NCI-H1436 treated with DMSO at 0.1 percent for 48 hours (cell line): ENCODE measurements at regions not wholly inside any gene's neighbourhood (a gene's known extent, or its start where the extent isn't known, plus 50 kb on each side); places are given as distances from the start of the nearest gene placed in this dataset.
A peak's percentile ranks its signal among the peaks of the same experiment; 100 is the strongest.

Experiments used
- DNase-seq: peaks from one replicate; lab custom pipeline; 2025; lab: John Stamatoyannopoulos, UW

- no peak for DNase-seq
Observed at GRCh38 chr13:103192511-103193135, 126.4 kb upstream of the SLC10A2 start.

GRCh38 chr13:103190841-103191240 lies 124.6 kb upstream of the SLC10A2 start:
- DNase-seq, result no peak

GRCh38 chr13:103188713-103189326 lies 122.6 kb upstream of the SLC10A2 start:
- DNase-seq, result no peak

GRCh38 chr13:103187721-103188156 lies 121.5 kb upstream of the SLC10A2 start:
- no peak for DNase-seq

- no peak for DNase-seq
Observed at GRCh38 chr13:103184413-103184812, 118.2 kb upstream of the SLC10A2 start.

- no peak for DNase-seq
Observed at GRCh38 chr13:103178986-103179943, 113.0 kb upstream of the SLC10A2 start.

GRCh38 chr13:103174966-103175365 lies 108.7 kb upstream of the SLC10A2 start:
- no peak for DNase-seq

- no peak for DNase-seq
Observed at GRCh38 chr13:103168901-103169508, 102.8 kb upstream of the SLC10A2 start.

GRCh38 chr13:103164251-103164650 lies 98.0 kb upstream of the SLC10A2 start:
- peak; percentile 39 for DNase-seq

- DNase-seq, result no peak
Observed at GRCh38 chr13:103161476-103161875, 95.3 kb upstream of the SLC10A2 start.

- no peak for DNase-seq
Observed at GRCh38 chr13:103157434-103158145, 91.4 kb upstream of the SLC10A2 start.

- DNase-seq, result no peak
Observed at GRCh38 chr13:103157016-103157415, 90.8 kb upstream of the SLC10A2 start.

- DNase-seq, result no peak
Observed at GRCh38 chr13:103156346-103156998, 90.3 kb upstream of the SLC10A2 start.

GRCh38 chr13:103153466-103153865 lies 87.2 kb upstream of the SLC10A2 start:
- DNase-seq, result no peak

GRCh38 chr13:103147961-103148360 lies 81.7 kb upstream of the SLC10A2 start:
- no peak for DNase-seq

GRCh38 chr13:103145442-103145841 lies 79.2 kb upstream of the SLC10A2 start:
- DNase-seq, result no peak

GRCh38 chr13:103143432-103143831 lies 77.2 kb upstream of the SLC10A2 start:
- no peak for DNase-seq

- no peak for DNase-seq
Observed at GRCh38 chr13:103142151-103142550, 75.9 kb upstream of the SLC10A2 start.

GRCh38 chr13:103140001-103140671 lies 73.9 kb upstream of the SLC10A2 start:
- DNase-seq, result no peak

GRCh38 chr13:103134271-103134670 lies 68.1 kb upstream of the SLC10A2 start:
- no peak for DNase-seq

- no peak for DNase-seq
Observed at GRCh38 chr13:103133556-103133955, 67.3 kb upstream of the SLC10A2 start.
